ENCODE measurements at regions not wholly inside any gene's neighbourhood (a gene's known extent, or its start where the extent isn't known, plus 50 kb on each side); places are given as distances from the start of the nearest gene placed in this dataset.

DNA sequence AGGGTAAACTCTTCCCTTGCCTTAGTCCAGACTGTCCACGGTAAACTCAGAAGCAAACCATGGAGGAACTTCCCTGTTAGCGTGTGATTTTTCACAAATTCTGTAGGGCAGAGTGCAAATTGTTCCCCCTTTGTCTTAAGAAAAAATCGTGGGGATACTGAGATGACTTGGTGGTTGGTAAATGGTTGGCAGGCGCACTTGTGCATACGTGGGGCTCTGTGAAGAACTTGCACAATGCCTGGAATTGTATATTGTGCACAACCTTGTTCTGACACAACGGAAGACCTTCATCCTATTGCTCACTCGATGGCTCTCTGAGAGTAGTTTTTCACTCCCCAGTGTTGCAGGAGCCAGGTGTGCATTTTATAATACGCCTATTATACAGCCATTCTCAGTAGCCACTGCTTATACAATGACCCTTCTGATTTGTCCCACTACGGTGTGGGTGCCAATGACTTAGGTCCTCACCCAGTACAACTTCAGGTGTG, 150.0 kb downstream of the SPRY1 start:
- H3K27me3 Mint-ChIP-seq (ENCODE audit: unreplicated experiment), result no peaks in the 10 kb centered on the region
- no peaks in the 10 kb centered on the region for H3K9me3 Mint-ChIP-seq (ENCODE audit: unreplicated experiment)
- H3K36me3 Mint-ChIP-seq (ENCODE audit: unreplicated experiment), result peaks cover 7% of the 10 kb centered on the region
- H3K4me3 Mint-ChIP-seq (ENCODE audit: unreplicated experiment), result no peak overlapping the region
- no peak for DNase-seq
- TF ChIP-seq, protein P1, sequence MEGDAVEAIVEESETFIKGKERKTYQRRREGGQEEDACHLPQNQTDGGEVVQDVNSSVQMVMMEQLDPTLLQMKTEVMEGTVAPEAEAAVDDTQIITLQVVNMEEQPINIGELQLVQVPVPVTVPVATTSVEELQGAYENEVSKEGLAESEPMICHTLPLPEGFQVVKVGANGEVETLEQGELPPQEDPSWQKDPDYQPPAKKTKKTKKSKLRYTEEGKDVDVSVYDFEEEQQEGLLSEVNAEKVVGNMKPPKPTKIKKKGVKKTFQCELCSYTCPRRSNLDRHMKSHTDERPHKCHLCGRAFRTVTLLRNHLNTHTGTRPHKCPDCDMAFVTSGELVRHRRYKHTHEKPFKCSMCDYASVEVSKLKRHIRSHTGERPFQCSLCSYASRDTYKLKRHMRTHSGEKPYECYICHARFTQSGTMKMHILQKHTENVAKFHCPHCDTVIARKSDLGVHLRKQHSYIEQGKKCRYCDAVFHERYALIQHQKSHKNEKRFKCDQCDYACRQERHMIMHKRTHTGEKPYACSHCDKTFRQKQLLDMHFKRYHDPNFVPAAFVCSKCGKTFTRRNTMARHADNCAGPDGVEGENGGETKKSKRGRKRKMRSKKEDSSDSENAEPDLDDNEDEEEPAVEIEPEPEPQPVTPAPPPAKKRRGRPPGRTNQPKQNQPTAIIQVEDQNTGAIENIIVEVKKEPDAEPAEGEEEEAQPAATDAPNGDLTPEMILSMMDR (IDR thresholded peaks at IDR 0.05; ENCODE audit: partially characterized antibody, unreplicated experiment), result no peak
- H3K4me1 Mint-ChIP-seq (ENCODE audit: low read depth, unreplicated experiment), result peaks cover 7% of the 10 kb centered on the region
- no peak overlapping the region for H3K27ac Mint-ChIP-seq (ENCODE audit: unreplicated experiment)

DNA sequence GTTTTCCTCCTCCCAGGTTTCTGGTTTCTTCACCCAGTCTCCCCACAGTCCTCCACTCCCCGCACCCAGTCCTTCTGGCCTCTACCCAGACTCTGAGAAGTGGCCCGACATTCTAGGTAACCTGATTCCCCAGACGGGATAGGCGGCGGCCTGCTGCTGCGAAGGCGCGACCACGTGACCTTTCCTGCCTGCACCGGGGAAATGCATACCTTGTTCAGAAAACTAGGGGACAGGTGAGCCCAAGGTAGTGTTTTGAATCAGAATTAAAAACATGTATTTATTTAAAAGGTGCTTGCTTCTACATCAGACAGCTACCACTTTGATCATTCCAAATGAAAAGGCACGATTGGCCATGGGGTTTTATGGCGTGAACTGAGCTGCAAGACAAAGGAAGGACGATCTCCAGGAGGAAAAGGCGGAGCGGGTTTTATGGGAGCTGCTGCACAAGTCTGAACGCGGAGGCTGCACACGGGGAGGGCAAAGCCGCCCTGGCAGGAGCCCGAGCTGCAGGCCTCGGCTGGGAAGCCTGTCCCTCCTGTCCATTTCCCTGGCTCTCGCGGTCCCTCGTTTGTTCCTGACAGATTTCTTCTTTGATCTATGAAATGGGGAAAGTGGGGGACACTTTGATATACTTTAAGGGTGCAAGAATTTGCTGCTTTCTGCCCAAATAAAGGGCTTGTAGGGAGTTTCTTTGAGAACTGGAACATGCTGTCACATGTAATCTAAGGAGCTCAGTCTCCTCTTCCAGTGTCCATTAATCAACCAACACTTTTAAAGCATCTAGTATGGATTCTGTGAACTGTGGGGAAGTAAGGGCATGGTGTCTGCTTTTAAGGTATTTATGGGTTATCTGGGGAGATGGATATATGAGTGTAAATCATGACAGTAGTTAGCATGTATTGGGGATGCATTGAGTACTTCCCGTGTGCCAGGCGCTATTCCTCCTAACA, 150.9 kb downstream of the SPRY1 start:
- TF ChIP-seq, protein P1 (IDR thresholded peaks at IDR 0.05; ENCODE audit: partially characterized antibody, unreplicated experiment), result no peak
- peak overlapping the region; percentile 43 for H3K4me3 Mint-ChIP-seq (ENCODE audit: unreplicated experiment)
- no peaks in the 10 kb centered on the region for H3K9me3 Mint-ChIP-seq (ENCODE audit: unreplicated experiment)
- peaks cover 7% of the 10 kb centered on the region for H3K4me1 Mint-ChIP-seq (ENCODE audit: low read depth, unreplicated experiment)
- peak; percentile 22 for DNase-seq
- H3K36me3 Mint-ChIP-seq (ENCODE audit: unreplicated experiment), result peaks cover 7% of the 10 kb centered on the region
- no peaks in the 10 kb centered on the region for H3K27me3 Mint-ChIP-seq (ENCODE audit: unreplicated experiment)
- H3K27ac Mint-ChIP-seq (ENCODE audit: unreplicated experiment), result no peak overlapping the region

DNA sequence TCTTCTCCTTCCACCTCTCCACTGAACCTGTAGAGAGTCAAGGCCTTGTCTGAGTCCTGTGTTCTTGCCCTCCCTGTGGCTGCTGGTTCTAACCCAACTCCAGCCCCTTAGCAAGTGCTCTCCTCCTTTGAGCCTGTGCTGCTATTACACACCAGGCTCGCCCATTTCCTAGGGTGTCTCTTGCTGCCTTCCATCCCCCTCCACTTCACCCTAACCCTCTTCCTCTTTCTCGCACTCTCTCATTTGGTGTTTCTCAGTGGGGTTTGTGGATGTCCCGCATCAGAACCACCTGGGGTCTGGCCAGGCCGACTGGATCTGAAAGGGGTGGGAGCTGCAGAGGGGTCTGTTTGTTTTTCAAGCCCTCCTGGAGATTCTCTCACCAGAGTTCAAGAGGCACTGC, 156.7 kb downstream of the SPRY1 start:
- Mint-ChIP-seq H3K27me3 (ENCODE audit: unreplicated experiment) (no peaks in the 10 kb centered on the region), H3K4me1 (ENCODE audit: low read depth, unreplicated experiment) (no peaks in the 10 kb centered on the region), H3K36me3 (ENCODE audit: unreplicated experiment) (peaks cover 7% of the 10 kb centered on the region), H3K4me3 (ENCODE audit: unreplicated experiment) (no peak overlapping the region), H3K27ac (ENCODE audit: unreplicated experiment) (no peak overlapping the region), H3K9me3 (ENCODE audit: unreplicated experiment) (no peaks in the 10 kb centered on the region)
- no peak for DNase-seq
- TF ChIP-seq, protein P1 (IDR thresholded peaks at IDR 0.05; ENCODE audit: partially characterized antibody, unreplicated experiment), result no peak

DNA sequence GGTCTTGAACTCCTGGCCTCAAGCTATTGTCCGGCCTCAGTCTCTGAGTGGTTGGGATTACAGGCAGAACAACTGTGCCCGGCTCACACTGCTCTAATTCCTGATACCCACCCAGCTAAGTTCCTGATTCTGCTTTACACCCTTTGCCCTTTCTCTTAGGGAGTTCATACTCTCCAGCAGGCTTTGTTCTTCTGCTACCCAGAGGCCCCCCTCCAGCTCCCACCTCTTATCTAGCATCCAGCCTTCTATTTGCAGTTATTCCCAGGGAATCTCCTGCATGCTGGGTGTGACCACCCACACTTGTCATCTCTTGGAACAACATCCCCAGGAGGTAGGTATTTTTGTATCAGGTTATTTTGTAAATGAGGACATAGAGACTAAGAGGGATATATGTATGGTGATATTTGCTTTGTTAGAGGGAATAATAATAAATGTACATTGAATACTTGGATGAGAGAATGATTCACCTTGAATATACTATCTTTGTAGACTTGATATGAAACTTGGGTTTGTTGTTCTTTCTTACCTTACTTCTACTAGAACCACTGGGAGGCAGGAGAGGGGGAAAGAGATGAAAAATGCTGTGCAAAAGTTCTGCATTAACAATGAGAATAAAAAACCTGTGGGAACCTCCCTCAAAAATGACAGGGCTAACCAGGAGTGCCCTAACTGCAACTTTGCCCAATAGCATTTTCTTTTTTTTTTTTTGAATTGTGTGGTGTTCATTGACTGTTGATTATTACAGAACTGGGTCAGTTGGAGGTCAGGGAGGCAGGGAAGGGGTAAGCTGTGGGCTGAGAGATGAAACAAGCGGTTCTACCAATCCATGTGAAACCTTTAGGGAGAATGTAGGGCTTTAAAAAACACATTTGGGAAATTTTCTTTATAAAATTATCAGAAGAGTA, 157.4 kb downstream of the SPRY1 start:
- H3K9me3 Mint-ChIP-seq (ENCODE audit: unreplicated experiment), result no peaks in the 10 kb centered on the region
- H3K36me3 Mint-ChIP-seq (ENCODE audit: unreplicated experiment), result peaks cover 7% of the 10 kb centered on the region
- no peaks in the 10 kb centered on the region for H3K27me3 Mint-ChIP-seq (ENCODE audit: unreplicated experiment)

More for the DNA sequence above, 157.4 kb downstream of the SPRY1 start:
- no peak for DNase-seq
- Mint-ChIP-seq H3K4me1 (ENCODE audit: low read depth, unreplicated experiment) (no peaks in the 10 kb centered on the region), H3K27ac (ENCODE audit: unreplicated experiment) (no peak overlapping the region), H3K4me3 (ENCODE audit: unreplicated experiment) (no peak overlapping the region)
- TF ChIP-seq, protein P1 (IDR thresholded peaks at IDR 0.05; ENCODE audit: partially characterized antibody, unreplicated experiment), result no peak

Data from glutamatergic neuron (in vitro differentiated cells).